H1 (cell line): ENCODE measurements at regions not wholly inside any gene's neighbourhood (a gene's known extent, or its start where the extent isn't known, plus 50 kb on each side); places are given as distances from the start of the nearest gene placed in this dataset.

Experiments used
- CTCF ChIA-PET: fragments of 300-600 bp; sonication (Branson Sonifier 250); formaldehyde crosslinking; loops from one replicate; lab custom pipeline; 2021; ENCODE audit not compliant: partially characterized antibody; lab: Charles Lee
- POLR2A ChIA-PET: fragments of 300-600 bp; sonication (Branson Sonifier 250); formaldehyde crosslinking; loops from one replicate; lab custom pipeline; 2021; ENCODE audit warnings: inconsistent platforms; ENCODE audit not compliant: partially characterized antibody; lab: Charles Lee
- DNase-seq, 2 experiments: peaks; one replicate each; pipeline versions ENCODE4 v3.0.0 to v3.0.0-alpha.2; 2010 to 2022; ENCODE audit warnings: low spot score in 2 of 2, low read depth in 1 of 2, mixed read lengths in 1 of 2
- FAIRE-seq: peaks from 2 replicates; lab custom pipeline; 2011; peaks lifted over from hg19 to GRCh38; lab: Jason Lieb, UNC
- H2AFZ ChIP-seq: 2 replicates; pipeline ENCODE4 v1.8.1; 2012; ENCODE audit warnings: low read length, inconsistent platforms
- H2AK5ac ChIP-seq: 2 replicates; pipeline ENCODE4 v1.6.1; 2013; ENCODE audit warnings: low read depth, low read length
- H2BK120ac ChIP-seq: replicated peaks from 2 replicates; pipeline ENCODE3; 2013; ENCODE audit warnings: low read depth, low read length, inconsistent platforms
- H2BK12ac ChIP-seq: 2 replicates; pipeline ENCODE4 v1.6.1; 2013; ENCODE audit warnings: low read depth, low read length
- H2BK15ac ChIP-seq: 2 replicates; pipeline ENCODE4 v1.6.1; 2013; ENCODE audit warnings: low read length
- H2BK20ac ChIP-seq: 2 replicates; pipeline ENCODE4 v1.6.1; 2013; ENCODE audit warnings: low read length
- H2BK5ac ChIP-seq: 2 replicates; pipeline ENCODE4 v1.6.1; 2013; ENCODE audit warnings: low read depth, low read length
- H3K14ac ChIP-seq: 2 replicates; pipeline ENCODE4 v1.6.1; 2013; ENCODE audit warnings: inconsistent platforms; ENCODE audit not compliant: insufficient read length
- H3K18ac ChIP-seq: 2 replicates; pipeline ENCODE4 v1.6.1; 2013; ENCODE audit warnings: low read length; ENCODE audit errors: extremely low read depth
- H3K23ac ChIP-seq: 2 replicates; pipeline ENCODE4 v1.6.1; 2013; ENCODE audit warnings: inconsistent platforms; ENCODE audit not compliant: insufficient read length
- H3K23me2 ChIP-seq: 2 replicates; pipeline ENCODE4 v1.6.1; 2013; ENCODE audit warnings: low read depth, low read length
- H3K27ac ChIP-seq: 2 replicates; pipeline ENCODE4 v1.6.1; 2011; ENCODE audit warnings: low read depth, low read length, inconsistent platforms
- H3K27me3 ChIP-seq, 4 experiments: replicated peaks in 1 of 4; 1 replicate in 1 of 4; 2 replicates in 3 of 4; pipeline versions ENCODE4 v1.6.1 to v1.8.1; 2011 to 2013; ENCODE audit warnings: low read length in 3 of 4, mild to moderate bottlenecking in 3 of 4, inconsistent platforms in 2 of 4, mixed read lengths in 2 of 4, moderate library complexity in 1 of 4; ENCODE audit not compliant: control insufficient read depth in 3 of 4, insufficient read depth in 3 of 4; ENCODE audit errors: extremely low read depth in 1 of 4
- H3K36me3 ChIP-seq, 4 experiments: 2 replicates each; pipeline versions ENCODE4 v1.6.1 to v1.8.1; 2011 to 2013; ENCODE audit warnings: mild to moderate bottlenecking in 4 of 4, low read length in 3 of 4, moderate library complexity in 2 of 4, control low read depth in 1 of 4, inconsistent platforms in 1 of 4; ENCODE audit not compliant: insufficient read depth in 4 of 4, control insufficient read depth in 2 of 4
- H3K4ac ChIP-seq: replicated peaks from 2 replicates; pipeline ENCODE3; 2013; ENCODE audit warnings: low read length, low read depth, mixed read lengths, inconsistent platforms; ENCODE audit not compliant: insufficient read length
- H3K4me1 ChIP-seq, 4 experiments: replicated peaks in 1 of 4; 1 replicate in 1 of 4; 2 replicates in 3 of 4; pipeline versions ENCODE4 v1.6.1 to v1.8.1; 2011 to 2013; ENCODE audit warnings: low read length in 3 of 4, inconsistent platforms in 2 of 4, mixed read lengths in 1 of 4; ENCODE audit not compliant: insufficient read depth in 4 of 4, control insufficient read depth in 3 of 4
- H3K4me2 ChIP-seq, 2 experiments: 2 replicates each; pipeline versions ENCODE4 v1.6.1 to v1.8.1; 2011 to 2013; ENCODE audit warnings: low read depth in 2 of 2, low read length in 2 of 2, control low read depth in 1 of 2, inconsistent platforms in 1 of 2, mild to moderate bottlenecking in 1 of 2; ENCODE audit not compliant: insufficient read depth in 1 of 2
- H3K4me3 ChIP-seq, 4 experiments: fragments of 200-600, 300-600 bp in 1 of 4; sonication (generic), shearing (Covaris generic), sonication (Bioruptor Twin) in 1 of 4; 2 replicates each; pipeline versions ENCODE4 v1.5.1 to v1.8.1; 2011 to 2016; ENCODE audit warnings: low read length in 4 of 4, low read depth in 3 of 4, control low read depth in 2 of 4, inconsistent platforms in 2 of 4, mild to moderate bottlenecking in 2 of 4, mixed read lengths in 1 of 4, moderate library complexity in 1 of 4; ENCODE audit not compliant: insufficient read depth in 2 of 4; ENCODE audit errors: extremely low read depth in 1 of 4
- H3K56ac ChIP-seq: replicated peaks from 2 replicates; pipeline ENCODE3; 2013; ENCODE audit warnings: low read depth, mild to moderate bottlenecking, mixed read lengths, low read length, inconsistent platforms; ENCODE audit not compliant: insufficient read length
- H3K79me1 ChIP-seq: 2 replicates; pipeline ENCODE4 v1.6.1; 2013; ENCODE audit warnings: low read depth, low read length, control low read depth
- H3K79me2 ChIP-seq, 2 experiments: 2 replicates each; pipeline versions ENCODE4 v1.6.1 to v1.8.1; 2012 to 2013; ENCODE audit warnings: low read length in 2 of 2, mild to moderate bottlenecking in 2 of 2, inconsistent platforms in 1 of 2; ENCODE audit not compliant: insufficient read depth in 2 of 2, control insufficient read depth in 1 of 2
- H3K9ac ChIP-seq, 4 experiments: replicated peaks in 1 of 4; 1 replicate in 1 of 4; 2 replicates in 3 of 4; pipeline versions ENCODE4 v1.6.1 to v1.8.1; 2011 to 2013; ENCODE audit warnings: low read depth in 3 of 4, low read length in 3 of 4, control low read depth in 2 of 4, mild to moderate bottlenecking in 2 of 4, moderate library complexity in 2 of 4, inconsistent platforms in 1 of 4; ENCODE audit errors: extremely low read depth in 1 of 4
- H3K9me3 ChIP-seq, 2 experiments: 2 replicates each; pipeline versions ENCODE4 v1.6.1 to v1.8.1; 2012 to 2013; ENCODE audit warnings: mild to moderate bottlenecking in 2 of 2, moderate library complexity in 2 of 2, control low read depth in 1 of 2, inconsistent platforms in 1 of 2, low read depth in 1 of 2, low read length in 1 of 2, mixed read lengths in 1 of 2; ENCODE audit not compliant: insufficient read depth in 2 of 2
- H4K20me1 ChIP-seq, 2 experiments: replicated peaks in 1 of 2; 2 replicates each; pipeline versions ENCODE3 to v1.8.1; 2011 to 2013; ENCODE audit warnings: inconsistent platforms in 2 of 2, low read length in 2 of 2, mild to moderate bottlenecking in 1 of 2; ENCODE audit not compliant: insufficient read depth in 2 of 2, control insufficient read depth in 1 of 2
- H4K5ac ChIP-seq: 2 replicates; pipeline ENCODE4 v1.6.1; 2013; ENCODE audit warnings: low read length, low read depth, mixed read lengths, inconsistent platforms; ENCODE audit not compliant: insufficient read length
- H4K8ac ChIP-seq: 2 replicates; pipeline ENCODE4 v1.8.0; 2013; ENCODE audit warnings: mild to moderate bottlenecking, moderate library complexity, low read length, inconsistent platforms; ENCODE audit not compliant: insufficient read depth; ENCODE audit errors: extremely low read depth
- H4K91ac ChIP-seq: replicated peaks from 2 replicates; pipeline ENCODE3; 2013; ENCODE audit warnings: low read length, mixed read lengths, inconsistent platforms; ENCODE audit not compliant: insufficient read length
- CBX5 ChIP-seq: fragments of 300-800, 300-1000 bp; sonication (generic); IDR thresholded peaks from 2 replicates; pipeline ENCODE4 v1.7.1; 2016; ENCODE audit warnings: antibody characterized with exemption, low read length, low read depth
- CTBP2 ChIP-seq: IDR thresholded peaks from 2 replicates; pipeline ENCODE4 v1.7.0; 2011; ENCODE audit warnings: borderline replicate concordance, mild to moderate bottlenecking, moderate library complexity, mixed read lengths, low read length; ENCODE audit not compliant: insufficient read depth, insufficient read length
- GTF2F1 ChIP-seq: IDR thresholded peaks from 2 replicates; pipeline ENCODE4 v1.6.1; 2012; ENCODE audit warnings: low read depth, low read length, improper control_type of control experiment, borderline replicate concordance
- HDAC6 ChIP-seq: IDR thresholded peaks from one replicate; pipeline ENCODE4 v1.7.1; 2012; ENCODE audit warnings: low read depth, mild to moderate bottlenecking, inconsistent platforms, low read length, moderate library complexity
- JUND ChIP-seq: IDR thresholded peaks from 2 replicates; pipeline ENCODE4 v1.6.1; 2011; ENCODE audit warnings: mild to moderate bottlenecking, improper control_type of control experiment, low read length
- KDM1A ChIP-seq: fragments of 200-600, 300-600 bp; sonication (generic); IDR thresholded peaks from 2 replicates; pipeline ENCODE4 v1.7.1; 2016; ENCODE audit warnings: mild to moderate bottlenecking, low read length, borderline replicate concordance
- KDM5A ChIP-seq: fragments of 200-600 bp; IDR thresholded peaks from 2 replicates; pipeline ENCODE4 v1.7.1; 2012; ENCODE audit warnings: mild to moderate bottlenecking, low read length, inconsistent platforms, mixed read lengths
- RBBP5 ChIP-seq: IDR thresholded peaks from 2 replicates; pipeline ENCODE4 v1.7.1; 2012; ENCODE audit warnings: low read depth, mild to moderate bottlenecking, inconsistent platforms, low read length, moderate library complexity, borderline replicate concordance
- RFX5 ChIP-seq: IDR thresholded peaks from 2 replicates; pipeline ENCODE4 v1.6.1; 2011; ENCODE audit warnings: low read depth, low read length, improper control_type of control experiment, borderline replicate concordance
- RNF2 ChIP-seq: fragments of 200-900, 300-1000 bp; sonication (generic); IDR thresholded peaks from 2 replicates; pipeline ENCODE4 v1.7.1; 2016; ENCODE audit warnings: borderline replicate concordance, low read depth, mild to moderate bottlenecking, antibody characterized with exemption, low read length; ENCODE audit not compliant: poor library complexity, severe bottlenecking; ENCODE audit errors: missing control alignments
- SP1 ChIP-seq: IDR thresholded peaks from 2 replicates; pipeline ENCODE4 v1.6.1; 2011; ENCODE audit warnings: low read depth, low read length
- SRF ChIP-seq: IDR thresholded peaks from 2 replicates; pipeline ENCODE4 v1.6.1; 2011; ENCODE audit warnings: mild to moderate bottlenecking, low read depth, low read length, moderate library complexity
- YY1 ChIP-seq: IDR thresholded peaks from 2 replicates; pipeline ENCODE4 v1.6.1; 2011; ENCODE audit warnings: low read depth, mild to moderate bottlenecking, low read length
- WGBS, 2 experiments: shearing (Covaris generic) in 1 of 2; methylation state at CpG; one replicate each; pipeline versions ENCODE4 v1.1.6 to v1.1.7; 2013 to 2015; ENCODE audit warnings: low lambda C conversion rate in 2 of 2, mixed read lengths in 2 of 2, inconsistent platforms in 1 of 2, low coverage in 1 of 2, missing lambda C conversion rate in 1 of 2; ENCODE audit not compliant: insufficient replicate concordance in 2 of 2, insufficient coverage in 1 of 2, insufficient read length in 1 of 2; ENCODE audit errors: extremely low coverage in 1 of 2, missing lambda C conversion rate in 1 of 2; 5-methylcytosine and 5-hydroxymethylcytosine counted together

DNA sequence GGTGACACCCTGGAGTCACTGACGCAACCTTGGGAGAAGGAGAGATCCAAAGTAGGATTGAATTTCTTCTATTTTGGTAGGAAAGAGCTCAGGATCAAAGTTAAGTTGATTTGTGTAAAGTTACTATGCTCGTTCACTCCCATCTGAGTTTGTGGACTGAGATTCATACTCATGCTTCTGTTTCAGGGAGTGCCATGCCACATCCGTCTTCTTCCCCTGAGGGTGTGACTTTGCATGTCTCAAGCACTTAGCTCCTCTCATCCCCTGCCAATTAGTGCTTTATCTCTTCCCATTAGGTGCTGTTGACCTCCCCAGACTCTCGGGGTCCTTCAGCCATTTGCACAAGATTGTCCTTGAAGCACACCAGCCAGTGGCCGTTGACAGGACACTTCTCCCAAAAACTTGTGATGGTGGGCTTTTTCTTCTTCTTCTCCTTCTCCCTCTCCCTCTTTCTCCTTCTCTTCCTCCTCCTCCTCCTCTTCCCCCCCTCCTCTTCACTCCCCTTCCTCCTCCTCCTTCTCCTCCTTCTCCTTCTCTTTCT lies 232.2 kb upstream of the KLF4 start:
- POLR2A ChIA-PET, result no interaction called here
- Histone ChIP-seq H3K14ac (no peak overlapping the region), H3K27ac (no peak overlapping the region), H4K8ac (no peak overlapping the region), H3K9ac (no peak overlapping the region), H2BK5ac (no peak overlapping the region), H4K5ac (no peak overlapping the region), H3K4me3 (no peak overlapping the region), H2BK15ac (no peak overlapping the region), H3K79me2 (no peaks in the 10 kb centered on the region), H3K23ac (no peak overlapping the region), H3K18ac (no peak overlapping the region), H2AFZ (no peak overlapping the region), H3K4me2 (no peak overlapping the region), H2BK12ac (no peak overlapping the region), H4K91ac (peak overlapping the region; percentile 54), H3K4ac (no peak overlapping the region), H2BK20ac (no peak overlapping the region), H3K27me3 (no peaks in the 10 kb centered on the region), H3K23me2 (no peaks in the 10 kb centered on the region), H3K4me1 (no peaks in the 10 kb centered on the region), H3K36me3 (no peaks in the 10 kb centered on the region), H4K20me1 (no peaks in the 10 kb centered on the region), H3K56ac (no peak overlapping the region), H3K79me1 (no peaks in the 10 kb centered on the region), H3K9me3 (no peaks in the 10 kb centered on the region), H2AK5ac (no peak overlapping the region), H2BK120ac (no peak overlapping the region)
- FAIRE-seq, result no peak
- DNase-seq, result no peak
- TF ChIP-seq HDAC6 (no peak), GTF2F1 (no peak), SP1 (no peak), JUND (no peak), CBX5 (no peak), KDM1A (no peak), YY1 (no peak), KDM5A (no peak), CTBP2 (no peak), RBBP5 (no peak), RNF2 (no peak), RFX5 (no peak), SRF (no peak)
- CTCF ChIA-PET, result no interaction called here
- WGBS, 2 experiments, result 86% methylated on average over 5 of the region's 5 CpGs; no CpG with 5 or more reads in 1 of the 2 experiments
